ENCODE measurements at regions not wholly inside any gene's neighbourhood (a gene's known extent, or its start where the extent isn't known, plus 50 kb on each side); places are given as distances from the start of the nearest gene placed in this dataset.

DNA sequence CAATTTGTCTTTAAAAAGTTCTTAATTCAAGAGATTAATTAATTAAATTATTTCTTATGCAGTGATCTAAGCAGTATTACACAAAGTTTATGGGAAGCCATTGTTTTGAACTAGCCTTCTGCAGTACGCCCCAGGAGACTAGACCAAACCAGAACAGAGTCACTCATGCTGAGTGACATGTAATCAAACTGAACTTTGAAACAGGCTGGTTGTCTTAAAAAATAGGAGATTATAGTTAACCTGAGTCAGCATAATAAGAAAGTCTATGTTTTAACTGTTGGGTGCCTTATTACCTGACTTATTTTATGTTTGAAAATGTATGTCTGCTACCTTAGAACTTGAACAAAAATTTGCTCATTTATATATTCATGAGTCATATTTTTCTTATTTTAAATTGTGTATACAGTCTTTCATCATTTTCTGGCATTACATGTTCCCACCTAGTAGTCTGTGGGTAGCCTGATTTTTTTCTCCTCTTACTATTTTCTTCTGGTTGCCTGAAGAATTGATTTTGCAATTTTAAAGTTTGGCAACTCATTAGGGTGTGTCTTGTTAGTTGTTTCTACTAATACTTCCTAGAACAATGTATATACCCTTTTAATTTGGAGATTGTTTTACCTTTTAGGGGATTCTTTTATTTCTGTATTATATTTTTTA, 161.4 kb downstream of the AASDHPPT start:
- TF ChIP-seq GATA2 (IDR thresholded peaks at IDR 0.05; ENCODE audit: low read depth, low read length) = no peak
- no peak for TF ChIP-seq GATA3 (IDR thresholded peaks at IDR 0.05; ENCODE audit: low read depth, low read length)
